Ishikawa (cell line): ENCODE measurements at regions not wholly inside any gene's neighbourhood (a gene's known extent, or its start where the extent isn't known, plus 50 kb on each side); places are given as distances from the start of the nearest gene placed in this dataset.

Experiments used
- CEBPB ChIP-seq: IDR thresholded peaks from 2 replicates; pipeline ENCODE4 v1.6.1; 2012
- CREB1 ChIP-seq: IDR thresholded peaks from 2 replicates; pipeline ENCODE4 v1.6.1; 2012; ENCODE audit warnings: low read depth
- EGR1 ChIP-seq: IDR thresholded peaks from 2 replicates; pipeline ENCODE4 v1.6.1; 2012
- EP300 ChIP-seq: IDR thresholded peaks from 2 replicates; pipeline ENCODE4 v1.6.1; 2012; ENCODE audit warnings: borderline replicate concordance
- FOXM1 ChIP-seq: IDR thresholded peaks from 2 replicates; pipeline ENCODE4 v1.6.1; 2012; ENCODE audit warnings: low read depth, borderline replicate concordance
- MAX ChIP-seq: IDR thresholded peaks from 2 replicates; pipeline ENCODE4 v1.6.1; 2012
- NFIC ChIP-seq: IDR thresholded peaks from 2 replicates; pipeline ENCODE4 v1.6.1; 2012
- RAD21 ChIP-seq: IDR thresholded peaks from 2 replicates; pipeline ENCODE4 v1.6.1; 2012; ENCODE audit warnings: low read depth
- REST ChIP-seq: IDR thresholded peaks from 2 replicates; pipeline ENCODE4 v1.6.1; 2012; ENCODE audit warnings: low read depth, mild to moderate bottlenecking
- TAF1 ChIP-seq: IDR thresholded peaks from 2 replicates; pipeline ENCODE4 v1.6.1; 2012; ENCODE audit warnings: low read depth, mild to moderate bottlenecking
- TCF12 ChIP-seq: IDR thresholded peaks from 2 replicates; pipeline ENCODE4 v1.6.1; 2012; ENCODE audit warnings: low read depth
- TEAD4 ChIP-seq: IDR thresholded peaks from 2 replicates; pipeline ENCODE4 v1.6.1; 2012
- USF1 ChIP-seq: IDR thresholded peaks from 2 replicates; pipeline ENCODE4 v1.6.1; 2012
- YY1 ChIP-seq: IDR thresholded peaks from 2 replicates; pipeline ENCODE4 v1.6.1; 2012; ENCODE audit warnings: low read depth
- ZBTB7A ChIP-seq: IDR thresholded peaks from 2 replicates; pipeline ENCODE4 v1.6.1; 2012; ENCODE audit warnings: low read depth

- TF ChIP-seq MAX (no peak), EGR1 (no peak), REST (no peak)
Measured at GRCh38 chr4:122203407-122203806, 51.3 kb downstream of the BLTP1 start.

- TF ChIP-seq CREB1 (no peak), YY1 (no peak), NFIC (no peak), TCF12 (no peak), TAF1 (no peak), MAX (no peak), EGR1 (no peak)
Measured at GRCh38 chr4:122205687-122206086, 53.6 kb downstream of the BLTP1 start.

- TF ChIP-seq RAD21 (no peak), EGR1 (no peak), YY1 (no peak), CEBPB (no peak), FOXM1 (no peak), EP300 (no peak)
Measured at GRCh38 chr4:122212880-122213279, 60.7 kb downstream of the BLTP1 start.

- TF ChIP-seq RAD21: peak; percentile 51
- no peak for TF ChIP-seq EP300
- no peak for TF ChIP-seq TEAD4
- no peak for TF ChIP-seq TCF12
- TF ChIP-seq FOXM1: no peak
- TF ChIP-seq MAX: no peak
- no peak for TF ChIP-seq EGR1
Measured at GRCh38 chr4:122218762-122219161, 66.6 kb downstream of the BLTP1 start.

GRCh38 chr4:122219356-122219755 is 67.2 kb downstream of the BLTP1 start:
- TF ChIP-seq FOXM1: no peak
- TF ChIP-seq EP300: no peak
- TF ChIP-seq MAX: no peak
- TF ChIP-seq CREB1: no peak
- no peak for TF ChIP-seq TAF1
- TF ChIP-seq RAD21: no peak
- TF ChIP-seq CEBPB: no peak
- TF ChIP-seq ZBTB7A: no peak
- TF ChIP-seq TCF12: no peak

GRCh38 chr4:122221322-122221721 is 69.2 kb downstream of the BLTP1 start:
- TF ChIP-seq NFIC (no peak), YY1 (no peak), FOXM1 (no peak), ZBTB7A (no peak), TCF12 (no peak), USF1 (no peak), MAX (no peak), TAF1 (no peak), RAD21 (no peak), EGR1 (no peak)

- TF ChIP-seq RAD21 (peak; percentile 32), NFIC (no peak), TAF1 (no peak)
Measured at GRCh38 chr4:122224348-122224747, 72.2 kb downstream of the BLTP1 start.

- TF ChIP-seq TAF1: no peak
- TF ChIP-seq RAD21: no peak
- TF ChIP-seq MAX: no peak
- TF ChIP-seq EP300: no peak
- TF ChIP-seq YY1: no peak
- TF ChIP-seq CEBPB: no peak
Measured at GRCh38 chr4:122227202-122227601, 75.1 kb downstream of the BLTP1 start.

- TF ChIP-seq CEBPB: no peak
- no peak for TF ChIP-seq EGR1
- TF ChIP-seq TAF1: no peak
- no peak for TF ChIP-seq TEAD4
- TF ChIP-seq USF1: no peak
- no peak for TF ChIP-seq YY1
- TF ChIP-seq CREB1: no peak
- TF ChIP-seq REST: no peak
- no peak for TF ChIP-seq NFIC
- no peak for TF ChIP-seq MAX
- no peak for TF ChIP-seq ZBTB7A
- TF ChIP-seq EP300: no peak
- TF ChIP-seq RAD21: no peak
- TF ChIP-seq FOXM1: no peak
- TF ChIP-seq TCF12: no peak
Measured at GRCh38 chr4:122229857-122230256, 77.7 kb downstream of the BLTP1 start.
